OCI-LY1 (cell line): ENCODE measurements at regions not wholly inside any gene's neighbourhood (a gene's known extent, or its start where the extent isn't known, plus 50 kb on each side); places are given as distances from the start of the nearest gene placed in this dataset.

Source experiments
- EZH2 ChIP-seq: fragments of 200-600 bp; sonication (generic), shearing (Covaris generic); IDR thresholded peaks from 2 replicates; pipeline ENCODE4 v1.8.0; 2017; ENCODE audit warnings: borderline replicate concordance, mixed run types, mild to moderate bottlenecking, antibody characterized with exemption, low read length, moderate library complexity, mixed read lengths
- TF ChIP-seq, protein P1 (sequence below): fragments of 200-600 bp; sonication (generic), shearing (Covaris generic); IDR thresholded peaks from 2 replicates; pipeline ENCODE4 v1.5.1; 2017; ENCODE audit warnings: mild to moderate bottlenecking, antibody characterized with exemption, low read length, moderate library complexity, mixed read lengths

DNA sequence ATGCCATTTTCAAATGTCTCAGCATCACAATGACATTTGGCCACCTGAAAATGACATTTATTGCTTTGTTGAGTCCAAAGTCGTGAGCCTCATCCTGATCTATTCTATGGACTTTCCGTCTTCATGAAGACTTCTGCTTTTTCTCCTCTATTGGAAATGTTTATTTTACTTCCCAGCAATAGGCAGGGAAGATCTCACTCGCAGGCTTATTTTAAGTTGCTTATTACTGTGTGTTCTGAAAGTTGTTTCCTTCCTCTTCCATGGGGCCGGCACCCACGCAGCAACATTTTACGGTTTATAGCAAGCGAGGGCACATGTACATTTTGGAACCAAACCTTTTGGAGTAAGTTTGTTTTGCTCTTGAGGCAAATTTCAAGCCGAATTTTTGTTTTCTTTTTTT, 221.0 kb upstream of the KLF6 start:
- TF ChIP-seq, protein P1, sequence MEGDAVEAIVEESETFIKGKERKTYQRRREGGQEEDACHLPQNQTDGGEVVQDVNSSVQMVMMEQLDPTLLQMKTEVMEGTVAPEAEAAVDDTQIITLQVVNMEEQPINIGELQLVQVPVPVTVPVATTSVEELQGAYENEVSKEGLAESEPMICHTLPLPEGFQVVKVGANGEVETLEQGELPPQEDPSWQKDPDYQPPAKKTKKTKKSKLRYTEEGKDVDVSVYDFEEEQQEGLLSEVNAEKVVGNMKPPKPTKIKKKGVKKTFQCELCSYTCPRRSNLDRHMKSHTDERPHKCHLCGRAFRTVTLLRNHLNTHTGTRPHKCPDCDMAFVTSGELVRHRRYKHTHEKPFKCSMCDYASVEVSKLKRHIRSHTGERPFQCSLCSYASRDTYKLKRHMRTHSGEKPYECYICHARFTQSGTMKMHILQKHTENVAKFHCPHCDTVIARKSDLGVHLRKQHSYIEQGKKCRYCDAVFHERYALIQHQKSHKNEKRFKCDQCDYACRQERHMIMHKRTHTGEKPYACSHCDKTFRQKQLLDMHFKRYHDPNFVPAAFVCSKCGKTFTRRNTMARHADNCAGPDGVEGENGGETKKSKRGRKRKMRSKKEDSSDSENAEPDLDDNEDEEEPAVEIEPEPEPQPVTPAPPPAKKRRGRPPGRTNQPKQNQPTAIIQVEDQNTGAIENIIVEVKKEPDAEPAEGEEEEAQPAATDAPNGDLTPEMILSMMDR = no peak
- TF ChIP-seq EZH2 = no peak
